Caki2 (cell line): ENCODE measurements at regions not wholly inside any gene's neighbourhood (a gene's known extent, or its start where the extent isn't known, plus 50 kb on each side); places are given as distances from the start of the nearest gene placed in this dataset.
"Not testable (repeated sequence)": the region's sequence is repeated elsewhere in the genome, so short reads cannot be mapped to it uniquely, and the experiment has no call there.

Source experiments
- DNase-seq: peaks from one replicate; pipeline ENCODE4 v3.0.0-alpha.2; 2015; ENCODE audit warnings: low read depth
- in situ Hi-C: cut with HindIII; loops from 2 replicates; pipeline ENCODE4 v1.10.0; 2016; ENCODE audit warnings: low sequenced_read_pairs, low pct_unique_long_range_greater_than_20kb, mixed read lengths

GRCh38 chr4:164595751-164596150, 158.2 kb upstream of the SMIM31 start:
- no peak for DNase-seq
- in situ Hi-C loops = no loop called here

- DNase-seq = no peak
- in situ Hi-C loops = no loop called here
Observed at GRCh38 chr4:164596318-164596878, 157.5 kb upstream of the SMIM31 start.

GRCh38 chr4:164596927-164597326, 157.0 kb upstream of the SMIM31 start:
- in situ Hi-C loops = no loop called here
- no peak for DNase-seq

- in situ Hi-C loops = no loop called here
- no peak for DNase-seq
Observed at GRCh38 chr4:164601653-164602052, 152.3 kb upstream of the SMIM31 start.

DNA sequence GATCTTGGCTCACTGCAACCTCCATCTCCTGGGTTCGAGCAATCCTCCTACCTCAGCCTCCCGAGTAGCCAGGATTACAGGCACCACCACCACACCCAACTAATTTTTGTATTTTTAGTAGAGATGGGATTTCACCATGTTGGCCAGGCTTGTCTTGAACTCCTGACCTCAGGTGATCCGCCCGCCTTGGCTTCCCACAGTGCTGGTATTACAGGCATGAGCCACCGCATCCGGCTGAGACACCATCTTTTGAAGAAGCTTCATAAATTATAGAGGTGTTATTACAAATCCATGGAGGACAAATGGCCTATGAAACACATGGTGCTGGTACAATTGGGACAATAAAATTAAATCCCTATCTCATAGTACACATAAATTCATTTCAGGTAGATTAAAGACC, 148.1 kb upstream of the SMIM31 start:
- in situ Hi-C loops, DNase-seq: not testable (repeated sequence)

GRCh38 chr4:164606478-164606877, 147.5 kb upstream of the SMIM31 start:
- DNase-seq = no peak
- in situ Hi-C loops = no loop called here

DNA sequence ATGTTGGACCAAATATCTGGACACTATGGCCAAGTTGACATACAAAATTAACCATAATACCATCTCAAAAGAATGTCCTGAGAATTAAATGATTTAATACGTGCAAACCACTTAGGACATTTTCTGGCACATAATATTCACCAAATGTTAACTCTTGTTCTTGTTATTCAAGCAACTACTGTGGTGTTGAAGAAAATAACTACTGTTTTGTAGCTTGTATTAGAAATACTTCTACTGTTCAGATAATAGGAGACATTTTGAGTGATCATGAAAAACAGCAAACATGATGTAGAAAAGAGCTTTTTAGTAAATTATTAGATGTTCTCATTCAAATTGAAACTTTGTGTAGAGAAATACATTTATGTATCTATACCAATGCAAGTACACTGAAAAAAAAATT, 140.7 kb upstream of the SMIM31 start:
- no peak for DNase-seq
- in situ Hi-C loops = no loop called here

- in situ Hi-C loops = no loop called here
- no peak for DNase-seq
Observed at GRCh38 chr4:164613792-164614191, 140.1 kb upstream of the SMIM31 start.

- in situ Hi-C loops = no loop called here
- no peak for DNase-seq
Observed at GRCh38 chr4:164614329-164614728, 139.6 kb upstream of the SMIM31 start.

DNA sequence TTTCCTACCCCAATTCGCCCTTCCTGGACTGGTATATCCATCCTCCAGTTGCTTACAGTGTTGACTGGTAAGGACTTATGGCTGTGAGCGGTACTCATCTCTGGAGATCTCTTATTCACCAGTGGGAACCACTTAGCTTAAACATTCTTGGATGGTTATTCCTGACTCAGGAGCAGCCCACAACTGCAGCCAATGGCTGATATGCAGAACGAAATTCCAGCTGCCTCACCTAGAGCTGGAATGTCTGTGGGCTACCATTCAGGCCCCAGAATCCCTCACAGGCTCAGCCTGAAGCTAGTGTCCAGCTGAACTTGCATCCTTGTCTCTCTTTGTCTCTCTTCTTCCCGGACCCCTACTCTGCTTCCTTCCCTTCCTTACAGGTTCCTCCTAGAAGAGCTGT, 138.9 kb upstream of the SMIM31 start:
- DNase-seq = no peak
- in situ Hi-C loops = no loop called here

- in situ Hi-C loops = no loop called here
- no peak for DNase-seq
Observed at GRCh38 chr4:164615964-164616363, 138.0 kb upstream of the SMIM31 start.

- no peak for DNase-seq
- in situ Hi-C loops = no loop called here
Observed at GRCh38 chr4:164616961-164617360, 137.0 kb upstream of the SMIM31 start.

DNA sequence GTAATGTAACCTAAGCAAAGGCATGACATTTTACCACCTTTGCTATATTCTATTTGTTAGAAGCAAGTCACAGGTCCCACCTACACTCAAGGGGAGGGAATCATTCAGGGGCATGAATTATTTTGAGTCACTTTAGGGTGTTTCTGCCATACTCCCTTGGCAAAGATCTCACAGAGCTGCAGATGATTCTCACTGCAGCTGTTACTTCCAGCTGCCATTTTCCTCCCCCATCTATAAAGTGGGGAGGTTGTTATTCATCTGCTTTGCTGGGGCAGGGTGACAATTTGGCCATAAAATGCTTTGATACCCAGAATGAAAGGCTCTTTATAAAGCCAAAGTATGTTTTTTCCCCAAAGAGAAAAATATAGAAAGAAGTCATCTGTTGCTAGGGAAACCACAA, 136.5 kb upstream of the SMIM31 start:
- no peak for DNase-seq
- in situ Hi-C loops = no loop called here

- DNase-seq = no peak
- in situ Hi-C loops = no loop called here
Observed at GRCh38 chr4:164617911-164618310, 136.0 kb upstream of the SMIM31 start.

DNA sequence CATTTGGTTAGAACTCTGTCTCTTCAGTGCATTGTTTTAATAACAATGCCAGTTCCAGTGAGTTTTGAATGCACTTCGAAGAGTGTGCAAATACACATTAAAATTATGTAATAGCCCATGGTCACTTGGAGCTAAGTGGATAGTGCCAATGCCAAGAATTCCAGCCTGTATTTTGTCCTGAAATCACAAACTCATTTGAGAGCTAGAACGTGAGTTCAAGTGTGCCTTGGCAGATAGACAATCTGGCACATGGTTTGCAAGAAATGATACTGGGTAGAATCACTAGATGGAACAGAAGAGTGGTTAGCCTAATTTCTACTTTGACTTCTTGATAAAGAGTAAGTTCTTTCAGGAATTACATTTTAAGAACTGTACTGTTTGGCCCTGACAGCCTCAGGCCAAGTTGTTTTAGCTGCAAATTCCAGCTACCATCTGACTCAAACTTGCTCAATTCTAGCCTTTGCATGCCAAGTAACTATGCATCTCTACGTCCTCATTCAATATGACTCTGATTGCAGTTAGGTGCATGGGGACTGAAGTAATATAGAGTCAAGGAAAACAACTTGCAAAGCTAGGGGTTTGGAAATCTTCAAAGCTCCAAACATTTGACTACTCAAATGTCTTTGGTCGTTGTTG, 131.9 kb upstream of the SMIM31 start:
- in situ Hi-C loops = no loop called here
- DNase-seq = no peak

DNA sequence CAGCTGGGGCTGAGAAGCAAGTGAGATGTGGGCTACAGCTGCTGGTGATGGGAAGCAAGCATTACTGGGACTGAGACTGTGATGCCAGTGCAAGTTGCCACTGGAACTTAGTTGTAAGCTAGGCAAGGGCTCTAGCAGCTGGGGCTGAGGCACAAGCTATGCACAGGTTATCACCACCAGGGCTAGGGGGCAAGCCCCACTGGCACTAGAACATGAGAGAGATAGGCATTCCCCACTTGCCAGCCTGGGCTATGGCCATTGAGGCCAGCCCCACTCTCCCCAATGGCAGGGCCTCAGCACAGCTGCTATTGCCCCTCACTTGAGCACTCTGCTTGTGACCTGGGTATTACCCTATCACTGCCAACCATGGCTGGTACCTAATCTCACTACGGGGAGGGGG, 130.8 kb upstream of the SMIM31 start:
- no peak for DNase-seq
- in situ Hi-C loops = no loop called here

GRCh38 chr4:164639001-164639400, 114.9 kb upstream of the SMIM31 start:
- in situ Hi-C loops = no loop called here
- DNase-seq = no peak

DNA sequence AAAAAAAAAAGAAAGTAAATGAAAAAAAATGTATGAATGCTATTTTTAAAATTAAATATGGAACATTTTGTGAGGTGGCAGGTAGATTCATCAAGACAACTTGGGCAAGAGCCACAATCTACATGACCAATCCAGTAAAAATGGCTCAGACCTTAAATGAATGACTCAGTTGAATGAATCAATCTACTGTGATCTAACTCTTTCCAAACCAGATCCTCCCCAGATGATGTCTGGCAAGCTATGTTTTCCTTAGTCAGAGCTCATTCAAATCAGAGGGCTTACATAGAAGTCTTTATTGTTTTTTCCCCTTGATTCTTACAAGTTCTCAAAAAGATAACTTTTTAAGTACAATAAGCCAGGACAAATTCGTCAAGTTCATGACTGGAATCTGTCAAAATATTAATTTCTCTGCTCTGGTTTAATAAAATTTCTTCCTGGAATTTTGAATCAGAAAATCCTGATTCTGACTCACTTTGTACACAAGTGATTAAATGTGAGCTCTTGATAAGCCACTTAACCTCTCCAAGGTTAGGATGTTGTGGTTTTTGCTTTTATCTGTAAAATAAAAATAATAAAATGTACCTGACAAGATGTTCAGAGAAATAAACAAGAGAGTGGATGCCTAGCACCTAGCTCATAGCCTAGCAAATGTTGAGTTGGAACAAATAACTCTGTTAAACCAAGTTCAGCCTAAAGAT, 105.6 kb upstream of the SMIM31 start:
- peak; percentile 52 for DNase-seq
- in situ Hi-C loops = no loop called here

GRCh38 chr4:164648849-164649212, 105.1 kb upstream of the SMIM31 start:
- in situ Hi-C loops = no loop called here
- no peak for DNase-seq

GRCh38 chr4:164659765-164660164, 94.2 kb upstream of the SMIM31 start:
- DNase-seq = no peak
- in situ Hi-C loops = no loop called here
